PC-3 (cell line): ENCODE measurements at regions not wholly inside any gene's neighbourhood (a gene's known extent, or its start where the extent isn't known, plus 50 kb on each side); places are given as distances from the start of the nearest gene placed in this dataset.

ENCODE experiments used
- CTCF ChIP-seq: fragments of 300-600 bp; sonication (generic); conservative IDR thresholded peaks from 2 replicates; pipeline ENCODE4 v1.5.1; 2017; ENCODE audit warnings: antibody characterized with exemption, low read depth, mild to moderate bottlenecking, low read length
- EZH2 ChIP-seq: fragments of 300-600 bp; sonication (generic); IDR thresholded peaks from one replicate; pipeline ENCODE4 v1.6.1; 2017; ENCODE audit warnings: antibody characterized with exemption, mild to moderate bottlenecking, low read length; ENCODE audit not compliant: unreplicated experiment
- EZH2phosphoT487 ChIP-seq: fragments of 300-600 bp; sonication (generic); IDR thresholded peaks from 2 replicates; pipeline ENCODE4 v1.6.1; 2018; ENCODE audit warnings: mild to moderate bottlenecking, antibody characterized with exemption, low read length, borderline replicate concordance

GRCh38 chr1:238129677-238130076 lies 239.0 kb upstream of the ZP4 start:
- TF ChIP-seq EZH2 (no peak), CTCF (no peak), EZH2phosphoT487 (no peak)
